ENCODE measurements at regions not wholly inside any gene's neighbourhood (a gene's known extent, or its start where the extent isn't known, plus 50 kb on each side); places are given as distances from the start of the nearest gene placed in this dataset.

GRCh38 chr1:10857687-10858086 is 61.2 kb upstream of the CASZ1 start:
- dilution Hi-C loops (cut with MboI; ENCODE audit: extremely low pct_ligation_motif_present, low sequenced_read_pairs) (no loop called here), intact Hi-C loops (cut with micrococcal nuclease) (no loop called here)
- ChIA-PET POLR2A (no interaction called here), CTCF (no interaction called here)
- no peak for FAIRE-seq
- Histone ChIP-seq H3K4me2 (ENCODE audit: insufficient read depth, low read length) (no peak overlapping the region), H4K20me1 (replicated peaks; ENCODE audit: control insufficient read depth, extremely low read depth, insufficient read depth, low read length) (no peaks in the 10 kb centered on the region), H2AFZ (ENCODE audit: low read depth, low read length) (no peak overlapping the region), H3K27ac (ENCODE audit: insufficient read depth, low read depth, low read length) (no peak overlapping the region), H3K36me3 (ENCODE audit: control insufficient read depth in 2 of 2, extremely low read depth in 1 of 2, insufficient read depth in 2 of 2, low read length in 2 of 2) (no peaks in the 10 kb centered on the region), H3K27me3 (ENCODE audit: control insufficient read depth in 2 of 2, insufficient read depth in 2 of 2, low read length in 2 of 2) (no peaks in the 10 kb centered on the region), H3K4me1 (ENCODE audit: control insufficient read depth, extremely low read depth, insufficient read depth, low read length) (no peaks in the 10 kb centered on the region), H3K79me2 (ENCODE audit: control insufficient read depth, insufficient read depth, low read length) (no peaks in the 10 kb centered on the region), H3K9me1 (replicated peaks; ENCODE audit: control insufficient read depth, extremely low read depth, insufficient read depth, low read length) (no peaks in the 10 kb centered on the region), H3K9ac (replicated peaks; ENCODE audit: extremely low read depth, insufficient read depth, low read length) (no peak overlapping the region), H3K9me3 (replicated peaks; ENCODE audit: control insufficient read depth, insufficient read depth, low read length) (no peaks in the 10 kb centered on the region), H3K4me3 (replicated peaks in 1 of 3; ENCODE audit: insufficient read depth in 1 of 3, low read depth in 1 of 3, low read length in 3 of 3) (no peak overlapping the region)
- DNase-seq (ENCODE audit: low read depth, low spot score), result no peak
- no peak for TF ChIP-seq GATA2 (IDR thresholded peaks at IDR 0.05; ENCODE audit: insufficient read depth, insufficient read length, low read depth, low read length)
- no peak for TF ChIP-seq JUN (IDR thresholded peaks at IDR 0.05; ENCODE audit: borderline replicate concordance, insufficient read depth, insufficient read length, low read depth)
- no peak for TF ChIP-seq CTCF (IDR thresholded peaks at IDR 0.05; ENCODE audit: extremely low read depth in 1 of 2, insufficient read depth in 1 of 2, low read depth in 1 of 2, low read length in 2 of 2)
- no peak for TF ChIP-seq FOS (IDR thresholded peaks at IDR 0.05; ENCODE audit: borderline replicate concordance, insufficient read depth, low read length)
- TF ChIP-seq EZH2 (IDR thresholded peaks at IDR 0.05; ENCODE audit: borderline replicate concordance, low read depth, low read length, severe bottlenecking), result no peak
- TF ChIP-seq POLR2AphosphoS5 (IDR thresholded peaks at IDR 0.05; ENCODE audit: insufficient read depth, low read depth, low read length), result no peak
- TF ChIP-seq MAX (IDR thresholded peaks at IDR 0.05; ENCODE audit: insufficient read depth, insufficient read length), result no peak
- no peak for TF ChIP-seq MYC (IDR thresholded peaks at IDR 0.05; ENCODE audit: low read depth, low read length)
- TF ChIP-seq POLR2A (IDR thresholded peaks at IDR 0.05; ENCODE audit: low read depth, low read length), result no peak
- no TSS peak for BruUV-seq (replicated peaks)
